GM12864 (cell line): ENCODE measurements at regions not wholly inside any gene's neighbourhood (a gene's known extent, or its start where the extent isn't known, plus 50 kb on each side); places are given as distances from the start of the nearest gene placed in this dataset.

Experiments
- DNase-seq: peaks from one replicate; pipeline ENCODE4 v3.0.0-alpha.2; 2011; ENCODE audit warnings: low read depth
- H3K4me3 ChIP-seq: 2 replicates; pipeline ENCODE4 v1.5.1; 2011; ENCODE audit warnings: mild to moderate bottlenecking, low read depth, low read length, control low read depth
- CTCF ChIP-seq: IDR thresholded peaks from 2 replicates; pipeline ENCODE4 v1.5.1; 2011; ENCODE audit warnings: low read depth, mild to moderate bottlenecking, moderate library complexity, low read length, control low read depth, inconsistent platforms; ENCODE audit errors: missing control alignments

- TF ChIP-seq CTCF = no peak
- DNase-seq = peak; percentile 81
- H3K4me3 ChIP-seq = peak overlapping the region; percentile 38; the same call in 1 of the 2 replicates
These were observed 154.9 kb upstream of the ATP2B1 start for GRCh38 chr12:89863493-89863938.

- peak overlapping the region; percentile 38 for H3K4me3 ChIP-seq
- TF ChIP-seq CTCF = no peak
- DNase-seq = peak; percentile 85
These were observed 154.1 kb upstream of the ATP2B1 start for GRCh38 chr12:89862511-89863445.

GRCh38 chr12:89861086-89861485, 152.4 kb upstream of the ATP2B1 start:
- no peak overlapping the region for H3K4me3 ChIP-seq
- no peak for DNase-seq
- no peak for TF ChIP-seq CTCF

- no peak overlapping the region for H3K4me3 ChIP-seq
- no peak for TF ChIP-seq CTCF
- DNase-seq = no peak
These were observed 151.0 kb upstream of the ATP2B1 start for GRCh38 chr12:89859508-89860220.

- no peak overlapping the region for H3K4me3 ChIP-seq
- TF ChIP-seq CTCF = no peak
- DNase-seq = no peak
These were observed 150.1 kb upstream of the ATP2B1 start for GRCh38 chr12:89858718-89859117.

GRCh38 chr12:89857652-89858274, 149.1 kb upstream of the ATP2B1 start:
- DNase-seq = no peak
- no peak overlapping the region for H3K4me3 ChIP-seq
- TF ChIP-seq CTCF = no peak
